ENCODE measurements at regions not wholly inside any gene's neighbourhood (a gene's known extent, or its start where the extent isn't known, plus 50 kb on each side); places are given as distances from the start of the nearest gene placed in this dataset.
"Not testable (repeated sequence)": the region's sequence is repeated elsewhere in the genome, so short reads cannot be mapped to it uniquely, and the experiment has no call there.

GRCh38 chr3:150270883-150271590 lies 137.1 kb upstream of the TSC22D2 start:
- no peak for FAIRE-seq
- no peak for DNase-seq (ENCODE audit: low spot score in 2 of 2)

GRCh38 chr3:150270444-150270843 lies 137.7 kb upstream of the TSC22D2 start:
- not testable (repeated sequence) for FAIRE-seq; DNase-seq (ENCODE audit: low spot score in 2 of 2)

- DNase-seq (ENCODE audit: low spot score in 2 of 2) = no peak
- FAIRE-seq = no peak
Observed at GRCh38 chr3:150269526-150269925, 138.6 kb upstream of the TSC22D2 start.

- no peak for DNase-seq (ENCODE audit: low spot score in 2 of 2)
- no peak for FAIRE-seq
Observed at GRCh38 chr3:150268426-150269391, 139.4 kb upstream of the TSC22D2 start.

GRCh38 chr3:150267288-150267687 lies 140.8 kb upstream of the TSC22D2 start:
- FAIRE-seq (no peak), DNase-seq (ENCODE audit: low spot score in 2 of 2) (no peak)

GRCh38 chr3:150265305-150265704 lies 142.8 kb upstream of the TSC22D2 start:
- FAIRE-seq (no peak), DNase-seq (ENCODE audit: low spot score in 2 of 2) (no peak)

GRCh38 chr3:150264561-150265279 lies 143.4 kb upstream of the TSC22D2 start:
- no peak for FAIRE-seq
- DNase-seq (ENCODE audit: low spot score in 2 of 2) = no peak

- no peak for FAIRE-seq
- DNase-seq (ENCODE audit: low spot score in 2 of 2) = no peak
Observed at GRCh38 chr3:150261958-150262357, 146.1 kb upstream of the TSC22D2 start.

- DNase-seq (ENCODE audit: low spot score in 2 of 2) (no peak), FAIRE-seq (no peak)
Observed at GRCh38 chr3:150261418-150261817, 146.7 kb upstream of the TSC22D2 start.

GRCh38 chr3:150260398-150260710 lies 147.7 kb upstream of the TSC22D2 start:
- FAIRE-seq = no peak
- no peak for DNase-seq (ENCODE audit: low spot score in 2 of 2)

GRCh38 chr3:150259526-150260397 lies 148.3 kb upstream of the TSC22D2 start:
- no peak for DNase-seq (ENCODE audit: low spot score in 2 of 2)
- no peak for FAIRE-seq

- FAIRE-seq (no peak), DNase-seq (ENCODE audit: low spot score in 2 of 2) (no peak)
Observed at GRCh38 chr3:150256782-150257181, 151.3 kb upstream of the TSC22D2 start.

GRCh38 chr3:150256318-150256717 lies 151.8 kb upstream of the TSC22D2 start:
- FAIRE-seq (no peak), DNase-seq (ENCODE audit: low spot score in 2 of 2) (no peak)

- FAIRE-seq (no peak), DNase-seq (ENCODE audit: low spot score in 2 of 2) (no peak)
Observed at GRCh38 chr3:150255826-150256225, 152.3 kb upstream of the TSC22D2 start.

- DNase-seq (ENCODE audit: low spot score in 2 of 2) (no peak), FAIRE-seq (no peak)
Observed at GRCh38 chr3:150255413-150255812, 152.7 kb upstream of the TSC22D2 start.

- no peak for FAIRE-seq
Observed at GRCh38 chr3:150254309-150254708, 153.8 kb upstream of the TSC22D2 start.

GRCh38 chr3:150253622-150254021 lies 154.5 kb upstream of the TSC22D2 start:
- FAIRE-seq = no peak

More at GRCh38 chr3:150254309-150254708, 153.8 kb upstream of the TSC22D2 start:
- DNase-seq (ENCODE audit: low spot score in 2 of 2) = no peak

GRCh38 chr3:150252462-150252861 lies 155.6 kb upstream of the TSC22D2 start:
- FAIRE-seq = no peak
- DNase-seq (ENCODE audit: low spot score in 2 of 2) = no peak

More at GRCh38 chr3:150253622-150254021, 154.5 kb upstream of the TSC22D2 start:
- DNase-seq (ENCODE audit: low spot score in 2 of 2) = no peak

GRCh38 chr3:150251187-150252062 lies 156.7 kb upstream of the TSC22D2 start:
- DNase-seq (ENCODE audit: low spot score in 2 of 2) (no peak), FAIRE-seq (no peak)

All from frontal cortex (tissue), 3 donors.